ENCODE measurements at regions not wholly inside any gene's neighbourhood (a gene's known extent, or its start where the extent isn't known, plus 50 kb on each side); places are given as distances from the start of the nearest gene placed in this dataset.

- TF ChIP-seq POLR2AphosphoS5 (IDR thresholded peaks at IDR 0.05) (no peak), POLR2A (IDR thresholded peaks at IDR 0.05) (no peak)
- TF ChIP-seq, protein P1, sequence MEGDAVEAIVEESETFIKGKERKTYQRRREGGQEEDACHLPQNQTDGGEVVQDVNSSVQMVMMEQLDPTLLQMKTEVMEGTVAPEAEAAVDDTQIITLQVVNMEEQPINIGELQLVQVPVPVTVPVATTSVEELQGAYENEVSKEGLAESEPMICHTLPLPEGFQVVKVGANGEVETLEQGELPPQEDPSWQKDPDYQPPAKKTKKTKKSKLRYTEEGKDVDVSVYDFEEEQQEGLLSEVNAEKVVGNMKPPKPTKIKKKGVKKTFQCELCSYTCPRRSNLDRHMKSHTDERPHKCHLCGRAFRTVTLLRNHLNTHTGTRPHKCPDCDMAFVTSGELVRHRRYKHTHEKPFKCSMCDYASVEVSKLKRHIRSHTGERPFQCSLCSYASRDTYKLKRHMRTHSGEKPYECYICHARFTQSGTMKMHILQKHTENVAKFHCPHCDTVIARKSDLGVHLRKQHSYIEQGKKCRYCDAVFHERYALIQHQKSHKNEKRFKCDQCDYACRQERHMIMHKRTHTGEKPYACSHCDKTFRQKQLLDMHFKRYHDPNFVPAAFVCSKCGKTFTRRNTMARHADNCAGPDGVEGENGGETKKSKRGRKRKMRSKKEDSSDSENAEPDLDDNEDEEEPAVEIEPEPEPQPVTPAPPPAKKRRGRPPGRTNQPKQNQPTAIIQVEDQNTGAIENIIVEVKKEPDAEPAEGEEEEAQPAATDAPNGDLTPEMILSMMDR (IDR thresholded peaks at IDR 0.05), result no peak
- Histone ChIP-seq H3K27me3 (replicated peaks; ENCODE audit: insufficient read depth) (no peaks in the 10 kb centered on the region), H3K9me3 (no peaks in the 10 kb centered on the region), H3K36me3 (no peaks in the 10 kb centered on the region), H3K27ac (no peak overlapping the region), H3K4me3 (no peak overlapping the region), H3K4me1 (replicated peaks) (no peaks in the 10 kb centered on the region)
- DNase-seq (ENCODE audit: low spot score), result no peak
- intact Hi-C loops (cut with DNase I), result no loop called here
- 84% methylated on average over 8 of the region's 8 CpGs for WGBS
Measured at GRCh38 chr12:98211909-98212695, 303.3 kb upstream of the TMPO start.

- H3K9me3 ChIP-seq, result no peaks in the 10 kb centered on the region
- H3K27me3 ChIP-seq (replicated peaks; ENCODE audit: insufficient read depth), result no peaks in the 10 kb centered on the region
- WGBS, result 76% methylated on average over 6 of the region's 6 CpGs
- no peak for DNase-seq (ENCODE audit: low spot score)
- no peaks in the 10 kb centered on the region for H3K4me1 ChIP-seq (replicated peaks)
- intact Hi-C loops (cut with DNase I), result no loop called here
- no peaks in the 10 kb centered on the region for H3K36me3 ChIP-seq
- TF ChIP-seq, protein P1 (IDR thresholded peaks at IDR 0.05), result no peak
- TF ChIP-seq POLR2AphosphoS5 (IDR thresholded peaks at IDR 0.05), result no peak
- no peak for TF ChIP-seq POLR2A (IDR thresholded peaks at IDR 0.05)
- no peak overlapping the region for H3K4me3 ChIP-seq
- no peak overlapping the region for H3K27ac ChIP-seq
Measured at GRCh38 chr12:98213556-98213955, 301.8 kb upstream of the TMPO start.

DNA sequence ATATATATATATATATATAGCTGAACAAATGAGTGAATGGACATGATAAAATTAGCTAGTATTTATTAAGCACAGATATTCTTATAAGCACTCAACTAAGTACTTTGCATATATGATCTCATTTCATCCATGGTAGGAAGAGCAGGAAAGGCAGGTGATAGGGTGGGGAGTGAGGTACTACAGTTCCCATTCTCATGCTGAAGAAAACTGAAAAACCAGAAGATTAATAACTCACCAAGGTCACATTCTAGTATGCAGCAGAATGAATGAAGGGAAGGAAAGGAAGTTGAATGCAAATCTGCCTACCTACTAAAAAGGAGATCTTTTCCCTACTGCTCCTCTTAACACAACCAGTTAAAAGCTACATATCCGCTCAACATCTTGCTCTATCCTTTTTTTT, 298.1 kb upstream of the TMPO start:
- Histone ChIP-seq H3K27me3 (replicated peaks; ENCODE audit: insufficient read depth) (no peaks in the 10 kb centered on the region), H3K9me3 (no peaks in the 10 kb centered on the region), H3K4me3 (no peak overlapping the region), H3K36me3 (no peaks in the 10 kb centered on the region), H3K27ac (no peak overlapping the region), H3K4me1 (replicated peaks) (no peaks in the 10 kb centered on the region)
- TF ChIP-seq POLR2A (IDR thresholded peaks at IDR 0.05), result no peak
- TF ChIP-seq POLR2AphosphoS5 (IDR thresholded peaks at IDR 0.05), result no peak
- TF ChIP-seq, protein P1 (IDR thresholded peaks at IDR 0.05), result no peak
- WGBS, result 100% methylated on average over 1 of the region's 1 CpG
- intact Hi-C loops (cut with DNase I), result no loop called here
- no peak for DNase-seq (ENCODE audit: low spot score)

GRCh38 chr12:98220636-98221035, 294.8 kb upstream of the TMPO start:
- WGBS, result 39% methylated on average over 2 of the region's 2 CpGs
- Histone ChIP-seq H3K9me3 (no peaks in the 10 kb centered on the region), H3K36me3 (no peaks in the 10 kb centered on the region), H3K27ac (no peak overlapping the region), H3K4me3 (no peak overlapping the region), H3K4me1 (replicated peaks) (no peaks in the 10 kb centered on the region), H3K27me3 (replicated peaks; ENCODE audit: insufficient read depth) (no peaks in the 10 kb centered on the region)
- DNase-seq (ENCODE audit: low spot score), result peak; percentile 26
- intact Hi-C loops (cut with DNase I), result no loop called here
- peak; percentile 15 for TF ChIP-seq POLR2AphosphoS5 (IDR thresholded peaks at IDR 0.05)
- TF ChIP-seq, protein P1 (IDR thresholded peaks at IDR 0.05), result no peak

GRCh38 chr12:98221243-98221808, 294.1 kb upstream of the TMPO start:
- TF ChIP-seq POLR2A (IDR thresholded peaks at IDR 0.05) (no peak), POLR2AphosphoS5 (IDR thresholded peaks at IDR 0.05) (no peak)
- TF ChIP-seq, protein P1 (IDR thresholded peaks at IDR 0.05), result no peak
- Histone ChIP-seq H3K27ac (no peak overlapping the region), H3K4me1 (replicated peaks) (no peaks in the 10 kb centered on the region), H3K9me3 (no peaks in the 10 kb centered on the region), H3K27me3 (replicated peaks; ENCODE audit: insufficient read depth) (no peaks in the 10 kb centered on the region), H3K36me3 (no peaks in the 10 kb centered on the region), H3K4me3 (no peak overlapping the region)
- no peak for DNase-seq (ENCODE audit: low spot score)
- WGBS, result 34% methylated on average over 8 of the region's 8 CpGs
- intact Hi-C loops (cut with DNase I), result no loop called here
